ENCODE measurements at regions not wholly inside any gene's neighbourhood (a gene's known extent, or its start where the extent isn't known, plus 50 kb on each side); places are given as distances from the start of the nearest gene placed in this dataset.

GRCh38 chr3:177729956-177730681, 532.8 kb upstream of the TBL1XR1 start:
- Histone ChIP-seq H3K9me2 (replicated peaks; ENCODE audit: low read length) (no peaks in the 10 kb centered on the region), H4K20me1 (ENCODE audit: low read length) (no peaks in the 10 kb centered on the region), H3K9me3 (ENCODE audit: low read length) (no peaks in the 10 kb centered on the region), H3F3A (ENCODE audit: low read length, unreplicated experiment) (no peaks in the 10 kb centered on the region), H3K79me2 (ENCODE audit: low read length) (no peaks in the 10 kb centered on the region), H3K4me2 (ENCODE audit: low read length) (no peak overlapping the region), H2AFZ (ENCODE audit: low read length) (no peak overlapping the region), H3K36me3 (ENCODE audit: low read depth, low read length) (no peaks in the 10 kb centered on the region), H3K4me3 (ENCODE audit: low read length) (no peak overlapping the region), H3K4me1 (ENCODE audit: insufficient read depth, low read length) (peaks cover 13% of the 10 kb centered on the region), H3K27ac (ENCODE audit: low read length) (no peak overlapping the region), H3K27me3 (ENCODE audit: low read length) (no peaks in the 10 kb centered on the region), H3K9ac (ENCODE audit: low read length) (no peak overlapping the region)
- BruUV-seq (replicated peaks), result no TSS peak
- POLR2A ChIA-PET (ENCODE audit: unreplicated experiment), result no interaction called here
- CTCF ChIA-PET, result no interaction called here
- DNase-seq, result no peak
- no peak for ATAC-seq
- intact Hi-C loops (cut with micrococcal nuclease), result no loop called here
- no peak for TF ChIP-seq EZH2 (IDR thresholded peaks at IDR 0.05; ENCODE audit: low read length, unreplicated experiment)
- TF ChIP-seq CTCF (conservative IDR thresholded peaks at IDR 0.05; ENCODE audit: low read depth, low read length), result no peak
- TF ChIP-seq EZH2phosphoT487 (IDR thresholded peaks at IDR 0.05; ENCODE audit: borderline replicate concordance, low read length), result no peak

GRCh38 chr3:177730814-177731213, 533.5 kb upstream of the TBL1XR1 start:
- TF ChIP-seq CTCF (conservative IDR thresholded peaks at IDR 0.05; ENCODE audit: low read depth, low read length), result no peak
- no peak for TF ChIP-seq EZH2phosphoT487 (IDR thresholded peaks at IDR 0.05; ENCODE audit: borderline replicate concordance, low read length)
- TF ChIP-seq EZH2 (IDR thresholded peaks at IDR 0.05; ENCODE audit: low read length, unreplicated experiment), result no peak
- POLR2A ChIA-PET (ENCODE audit: unreplicated experiment), result no interaction called here
- H2AFZ ChIP-seq (ENCODE audit: low read length), result no peak overlapping the region
- H3K4me1 ChIP-seq (ENCODE audit: insufficient read depth, low read length), result peaks cover 9% of the 10 kb centered on the region
- no peaks in the 10 kb centered on the region for H3F3A ChIP-seq (ENCODE audit: low read length, unreplicated experiment)
- H4K20me1 ChIP-seq (ENCODE audit: low read length), result no peaks in the 10 kb centered on the region
- no peaks in the 10 kb centered on the region for H3K36me3 ChIP-seq (ENCODE audit: low read depth, low read length)
- no peaks in the 10 kb centered on the region for H3K27me3 ChIP-seq (ENCODE audit: low read length)
- H3K4me2 ChIP-seq (ENCODE audit: low read length), result no peak overlapping the region
- no peak overlapping the region for H3K27ac ChIP-seq (ENCODE audit: low read length)
- no peaks in the 10 kb centered on the region for H3K9me3 ChIP-seq (ENCODE audit: low read length)
- no peak overlapping the region for H3K9ac ChIP-seq (ENCODE audit: low read length)
- no TSS peak for BruUV-seq (replicated peaks)
- intact Hi-C loops (cut with micrococcal nuclease), result no loop called here
- ATAC-seq (no peak), DNase-seq (no peak)
- H3K79me2 ChIP-seq (ENCODE audit: low read length), result no peaks in the 10 kb centered on the region
- CTCF ChIA-PET, result no interaction called here
- no peak overlapping the region for H3K4me3 ChIP-seq (ENCODE audit: low read length)
- no peaks in the 10 kb centered on the region for H3K9me2 ChIP-seq (replicated peaks; ENCODE audit: low read length)

- no peaks in the 10 kb centered on the region for H3K9me3 ChIP-seq (ENCODE audit: low read length)
- no peaks in the 10 kb centered on the region for H3F3A ChIP-seq (ENCODE audit: low read length, unreplicated experiment)
- TF ChIP-seq CTCF (conservative IDR thresholded peaks at IDR 0.05; ENCODE audit: low read depth, low read length) (no peak), EZH2phosphoT487 (IDR thresholded peaks at IDR 0.05; ENCODE audit: borderline replicate concordance, low read length) (no peak), EZH2 (IDR thresholded peaks at IDR 0.05; ENCODE audit: low read length, unreplicated experiment) (no peak)
- no peak overlapping the region for H2AFZ ChIP-seq (ENCODE audit: low read length)
- no peaks in the 10 kb centered on the region for H4K20me1 ChIP-seq (ENCODE audit: low read length)
- POLR2A ChIA-PET (ENCODE audit: unreplicated experiment), result no interaction called here
- DNase-seq, result peak; percentile 74
- no peak overlapping the region for H3K27ac ChIP-seq (ENCODE audit: low read length)
- H3K4me2 ChIP-seq (ENCODE audit: low read length), result 0 out of 2 replicates have a peak overlapping the region, but pooled peaks have one; percentile 5
- H3K27me3 ChIP-seq (ENCODE audit: low read length), result no peaks in the 10 kb centered on the region
- CTCF ChIA-PET, result interaction anchor here (0.5 to 0.6 kb wide), 2 partner anchors 39 to 1560 kb away, joined by 4 to 5 read pairs; no protein-coding TSS in a partner anchor
- no TSS peak for BruUV-seq (replicated peaks)
- H3K9ac ChIP-seq (ENCODE audit: low read length), result no peak overlapping the region
- H3K9me2 ChIP-seq (replicated peaks; ENCODE audit: low read length), result no peaks in the 10 kb centered on the region
- no peaks in the 10 kb centered on the region for H3K36me3 ChIP-seq (ENCODE audit: low read depth, low read length)
- H3K79me2 ChIP-seq (ENCODE audit: low read length), result no peaks in the 10 kb centered on the region
- ATAC-seq, result peak; percentile 61
- no peak overlapping the region for H3K4me3 ChIP-seq (ENCODE audit: low read length)
- peaks cover 9% of the 10 kb centered on the region for H3K4me1 ChIP-seq (ENCODE audit: insufficient read depth, low read length)
- intact Hi-C loops (cut with micrococcal nuclease), result no loop called here
Observed at GRCh38 chr3:177731644-177732268, 534.5 kb upstream of the TBL1XR1 start.

Data from PC-3 (cell line).